ENCODE measurements at regions not wholly inside any gene's neighbourhood (a gene's known extent, or its start where the extent isn't known, plus 50 kb on each side); places are given as distances from the start of the nearest gene placed in this dataset.

GRCh38 chr9:80964914-80965313, 724.4 kb downstream of the TLE1 start:
- no peak for DNase-seq

- no peak for DNase-seq
Observed at GRCh38 chr9:80964374-80964773, 725.0 kb downstream of the TLE1 start.

GRCh38 chr9:80957801-80958200, 731.5 kb downstream of the TLE1 start:
- no peak for DNase-seq

GRCh38 chr9:80954521-80954920, 734.8 kb downstream of the TLE1 start:
- no peak for DNase-seq

- DNase-seq = no peak
Observed at GRCh38 chr9:80952363-80952922, 736.9 kb downstream of the TLE1 start.

- DNase-seq = no peak
Observed at GRCh38 chr9:80951675-80952074, 737.7 kb downstream of the TLE1 start.

GRCh38 chr9:80948876-80949275, 740.5 kb downstream of the TLE1 start:
- no peak for DNase-seq

- DNase-seq = no peak
Observed at GRCh38 chr9:80948066-80948465, 741.3 kb downstream of the TLE1 start.

- DNase-seq = no peak
Observed at GRCh38 chr9:80946496-80947170, 742.7 kb downstream of the TLE1 start.

GRCh38 chr9:80945436-80945835, 743.9 kb downstream of the TLE1 start:
- no peak for DNase-seq

GRCh38 chr9:80937645-80938044, 751.7 kb downstream of the TLE1 start:
- DNase-seq = no peak

- DNase-seq = no peak
Observed at GRCh38 chr9:80934095-80934494, 755.3 kb downstream of the TLE1 start.

- DNase-seq = no peak
Observed at GRCh38 chr9:80932947-80933780, 756.2 kb downstream of the TLE1 start.

GRCh38 chr9:80932181-80932580, 757.2 kb downstream of the TLE1 start:
- no peak for DNase-seq

- DNase-seq = no peak
Observed at GRCh38 chr9:80931163-80931562, 758.2 kb downstream of the TLE1 start.

- no peak for DNase-seq
Observed at GRCh38 chr9:80928697-80929096, 760.6 kb downstream of the TLE1 start.

GRCh38 chr9:80926611-80927010, 762.7 kb downstream of the TLE1 start:
- no peak for DNase-seq

GRCh38 chr9:80922544-80922943, 766.8 kb downstream of the TLE1 start:
- no peak for DNase-seq

- no peak for DNase-seq
Observed at GRCh38 chr9:80906728-80907127, 782.6 kb downstream of the TLE1 start.

- no peak for DNase-seq
Observed at GRCh38 chr9:80899208-80899607, 790.1 kb downstream of the TLE1 start.

- DNase-seq = no peak
Observed at GRCh38 chr9:80893190-80893589, 796.2 kb downstream of the TLE1 start.

- DNase-seq = no peak
Observed at GRCh38 chr9:80892703-80893102, 796.6 kb downstream of the TLE1 start.

GRCh38 chr9:80890124-80890523, 799.2 kb downstream of the TLE1 start:
- DNase-seq = no peak

GRCh38 chr9:80885894-80886293, 803.5 kb downstream of the TLE1 start:
- DNase-seq = no peak
